ENCODE measurements at regions not wholly inside any gene's neighbourhood (a gene's known extent, or its start where the extent isn't known, plus 50 kb on each side); places are given as distances from the start of the nearest gene placed in this dataset.

- no peaks in the 10 kb centered on the region for H3K36me3 ChIP-seq (ENCODE audit: control insufficient read depth in 2 of 4, insufficient read depth in 4 of 4, low read length in 3 of 4)
- no peak overlapping the region for H2BK20ac ChIP-seq (ENCODE audit: low read length)
- ChIA-PET POLR2A (ENCODE audit: partially characterized antibody) (no interaction called here), CTCF (ENCODE audit: partially characterized antibody) (no interaction called here)
- H4K20me1 ChIP-seq (replicated peaks in 1 of 2; ENCODE audit: control insufficient read depth in 1 of 2, insufficient read depth in 2 of 2, low read length in 2 of 2): no peaks in the 10 kb centered on the region
- H3K4me1 ChIP-seq (replicated peaks in 1 of 4; ENCODE audit: control insufficient read depth in 3 of 4, insufficient read depth in 4 of 4, low read length in 3 of 4): no peaks in the 10 kb centered on the region
- no peak overlapping the region for H3K27ac ChIP-seq (ENCODE audit: low read depth, low read length)
- 93% methylated on average over 5 of the region's 5 CpGs; no CpG with 5 or more reads in 1 of the 2 experiments for WGBS, 2 experiments (ENCODE audit: extremely low coverage in 1 of 2, insufficient coverage in 1 of 2, insufficient read length in 1 of 2, insufficient replicate concordance in 2 of 2, low coverage in 1 of 2, low lambda C conversion rate in 2 of 2, missing lambda C conversion rate in 1 of 2)
- no peak for DNase-seq (ENCODE audit: low read depth in 1 of 2, low spot score in 2 of 2)
- no peak overlapping the region for H2BK12ac ChIP-seq (ENCODE audit: low read depth, low read length)
- H2AK5ac ChIP-seq (ENCODE audit: low read depth, low read length): no peak overlapping the region
- H3K4me2 ChIP-seq (ENCODE audit: insufficient read depth in 1 of 2, low read depth in 2 of 2, low read length in 2 of 2): no peak overlapping the region
- H4K91ac ChIP-seq (replicated peaks; ENCODE audit: insufficient read length, low read length): no peak overlapping the region
- H3K56ac ChIP-seq (replicated peaks; ENCODE audit: insufficient read length, low read depth, low read length): no peak overlapping the region
- H2AFZ ChIP-seq (ENCODE audit: low read length): no peak overlapping the region
- H3K4me3 ChIP-seq (ENCODE audit: extremely low read depth in 1 of 4, insufficient read depth in 2 of 4, low read depth in 3 of 4, low read length in 4 of 4): no peak overlapping the region
- H3K9me3 ChIP-seq (ENCODE audit: insufficient read depth in 2 of 2, low read depth in 1 of 2, low read length in 1 of 2): no peaks in the 10 kb centered on the region
- no peak overlapping the region for H2BK15ac ChIP-seq (ENCODE audit: low read length)
- H2BK5ac ChIP-seq (ENCODE audit: low read depth, low read length): no peak overlapping the region
- H3K27me3 ChIP-seq (replicated peaks in 1 of 4; ENCODE audit: control insufficient read depth in 3 of 4, extremely low read depth in 1 of 4, insufficient read depth in 3 of 4, low read length in 3 of 4): no peaks in the 10 kb centered on the region
- no peak for FAIRE-seq
- H3K9ac ChIP-seq (replicated peaks in 1 of 4; ENCODE audit: extremely low read depth in 1 of 4, low read depth in 3 of 4, low read length in 3 of 4): no peak overlapping the region
- H3K23ac ChIP-seq (ENCODE audit: insufficient read length): no peak overlapping the region
- H3K23me2 ChIP-seq (ENCODE audit: low read depth, low read length): no peaks in the 10 kb centered on the region; the same call in 1 of the 2 replicates
- no peak overlapping the region for H4K5ac ChIP-seq (ENCODE audit: insufficient read length, low read depth, low read length)
- H2BK120ac ChIP-seq (replicated peaks; ENCODE audit: low read depth, low read length): no peak overlapping the region
- no peak overlapping the region for H4K8ac ChIP-seq (ENCODE audit: extremely low read depth, insufficient read depth, low read length)
- no peak overlapping the region for H3K18ac ChIP-seq (ENCODE audit: extremely low read depth, low read length)
- no peak overlapping the region for H3K4ac ChIP-seq (replicated peaks; ENCODE audit: insufficient read length, low read depth, low read length)
- no peaks in the 10 kb centered on the region for H3K79me1 ChIP-seq (ENCODE audit: low read depth, low read length)
- H3K79me2 ChIP-seq (ENCODE audit: control insufficient read depth in 1 of 2, insufficient read depth in 2 of 2, low read length in 2 of 2): no peaks in the 10 kb centered on the region
- H3K14ac ChIP-seq (ENCODE audit: insufficient read length): no peak overlapping the region
- no peak for TF ChIP-seq MAX (IDR thresholded peaks at IDR 0.05)
- TF ChIP-seq CHD2 (IDR thresholded peaks at IDR 0.05; ENCODE audit: low read length): no peak
- TF ChIP-seq TAF1 (IDR thresholded peaks at IDR 0.05; ENCODE audit: low read depth, low read length): no peak
- TF ChIP-seq BRCA1 (IDR thresholded peaks at IDR 0.05; ENCODE audit: low read depth, low read length): no peak
- no peak for TF ChIP-seq FOSL1 (IDR thresholded peaks at IDR 0.05; ENCODE audit: insufficient read depth, low read depth, low read length)
- no peak for TF ChIP-seq TAF7 (optimal IDR thresholded peaks at IDR 0.05; ENCODE audit: borderline replicate concordance, low read depth, low read length)
- no peak for TF ChIP-seq NRF1 (IDR thresholded peaks at IDR 0.05; ENCODE audit: low read depth, low read length)
- TF ChIP-seq EGR1 (IDR thresholded peaks at IDR 0.05; ENCODE audit: borderline replicate concordance, low read depth, low read length): no peak
- TF ChIP-seq POU5F1 (IDR thresholded peaks at IDR 0.05; ENCODE audit: low read depth, low read length): no peak
- TF ChIP-seq ATF2 (IDR thresholded peaks at IDR 0.05; ENCODE audit: low read length): no peak
- no peak for TF ChIP-seq GTF2F1 (IDR thresholded peaks at IDR 0.05; ENCODE audit: borderline replicate concordance, low read depth, low read length)
- TF ChIP-seq JUN (IDR thresholded peaks at IDR 0.05; ENCODE audit: low read depth, low read length): no peak
- TF ChIP-seq TBP (IDR thresholded peaks at IDR 0.05; ENCODE audit: low read depth, low read length): no peak
- TF ChIP-seq HDAC2 (IDR thresholded peaks at IDR 0.05; ENCODE audit: borderline replicate concordance in 1 of 2, low read depth in 2 of 2, low read length in 2 of 2): no peak
Measured at GRCh38 chr18:67840379-67840778, 323.9 kb upstream of the DSEL start.
